Activated CD8-positive, alpha-beta T cell treated with anti-CD3 and anti-CD28 coated beads, Interleukin-2, amount 10 ng/mL, durations not matched to agents 7 days and 5 days (primary cell): ENCODE measurements at regions not wholly inside any gene's neighbourhood (a gene's known extent, or its start where the extent isn't known, plus 50 kb on each side); places are given as distances from the start of the nearest gene placed in this dataset.
A peak's percentile ranks its signal among the peaks of the same experiment; 100 is the strongest.

Experiments used
- ATAC-seq: fragments of 150-1000 bp; cut with Tn5 transposase; one replicate; pipeline ENCODE4 v1.10.0; 2021; ENCODE audit warnings: moderate library complexity
- CTCF ChIA-PET: fragments of 350-600 bp; sonication (Branson Sonifier 250); formaldehyde crosslinking; loops from one replicate; lab custom pipeline; 2021; ENCODE audit warnings: antibody characterized with exemption; lab: Charles Lee
- POLR2A ChIA-PET: fragments of 350-600 bp; sonication (Branson Sonifier 250); formaldehyde crosslinking; loops from one replicate; lab custom pipeline; 2021; ENCODE audit warnings: antibody characterized with exemption; lab: Charles Lee
- DNase-seq: peaks from one replicate; pipeline ENCODE4 v3.0.0-alpha.2; 2020
- H3K27ac Mint-ChIP-seq: one replicate; pipeline ENCODE4 v1.8.0; 2021; ENCODE audit warnings: mild to moderate bottlenecking, mixed read lengths
- H3K27me3 Mint-ChIP-seq: one replicate; pipeline ENCODE4 v1.8.0; 2021; ENCODE audit warnings: low read depth, mixed read lengths
- H3K36me3 Mint-ChIP-seq: one replicate; pipeline ENCODE4 v1.8.0; 2021; ENCODE audit warnings: low read depth, mixed read lengths
- H3K4me1 Mint-ChIP-seq: one replicate; pipeline ENCODE4 v1.8.0; 2021; ENCODE audit warnings: low read depth, mixed read lengths
- H3K4me3 Mint-ChIP-seq: one replicate; pipeline ENCODE4 v1.8.0; 2021; ENCODE audit warnings: mild to moderate bottlenecking, mixed read lengths
- H3K9me3 Mint-ChIP-seq: one replicate; pipeline ENCODE4 v1.8.0; 2022; ENCODE audit warnings: mixed read lengths; ENCODE audit not compliant: insufficient read depth

DNA sequence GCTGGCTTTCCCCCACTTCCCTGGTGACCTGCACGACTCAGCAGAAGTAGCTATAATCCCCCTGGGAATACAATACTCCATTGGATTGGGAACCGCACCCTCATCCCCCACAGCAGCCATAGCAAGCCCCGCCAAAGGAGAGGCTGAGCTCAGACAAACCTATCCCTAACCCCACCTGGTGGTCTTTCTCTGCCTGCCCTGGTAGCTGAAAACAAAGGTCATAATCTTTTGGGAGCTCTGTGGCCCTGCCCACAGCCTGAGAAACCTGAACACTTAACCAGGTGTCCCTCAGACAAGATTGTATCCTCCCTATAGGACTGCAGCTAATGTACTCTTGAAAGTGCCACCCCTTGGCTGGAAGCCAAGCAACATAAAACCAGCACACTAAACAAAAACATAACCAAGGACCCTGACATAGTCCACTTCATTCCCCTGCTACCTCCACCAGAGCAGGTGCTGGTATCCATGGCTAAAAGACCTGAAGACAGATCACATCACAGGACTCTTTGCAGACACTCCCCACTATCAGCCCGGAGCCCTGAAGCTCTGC lies 71.6 kb upstream of the RUNX1 start:
- CTCF ChIA-PET = interaction anchor here (0.8 kb wide), 1 partner anchor 427 kb away, joined by 3 read pairs; no protein-coding TSS in a partner anchor
- Mint-ChIP-seq H3K4me1 (no peaks in the 10 kb centered on the region), H3K4me3 (no peak overlapping the region), H3K27me3 (peaks cover 8% of the 10 kb centered on the region), H3K9me3 (peaks cover 7% of the 10 kb centered on the region), H3K36me3 (no peaks in the 10 kb centered on the region), H3K27ac (no peak overlapping the region)
- no peak for ATAC-seq
- POLR2A ChIA-PET = interaction anchor here (1.0 kb wide), 1 partner anchor 18 kb away, joined by 3 read pairs; no protein-coding TSS in a partner anchor
- no peak for DNase-seq

DNA sequence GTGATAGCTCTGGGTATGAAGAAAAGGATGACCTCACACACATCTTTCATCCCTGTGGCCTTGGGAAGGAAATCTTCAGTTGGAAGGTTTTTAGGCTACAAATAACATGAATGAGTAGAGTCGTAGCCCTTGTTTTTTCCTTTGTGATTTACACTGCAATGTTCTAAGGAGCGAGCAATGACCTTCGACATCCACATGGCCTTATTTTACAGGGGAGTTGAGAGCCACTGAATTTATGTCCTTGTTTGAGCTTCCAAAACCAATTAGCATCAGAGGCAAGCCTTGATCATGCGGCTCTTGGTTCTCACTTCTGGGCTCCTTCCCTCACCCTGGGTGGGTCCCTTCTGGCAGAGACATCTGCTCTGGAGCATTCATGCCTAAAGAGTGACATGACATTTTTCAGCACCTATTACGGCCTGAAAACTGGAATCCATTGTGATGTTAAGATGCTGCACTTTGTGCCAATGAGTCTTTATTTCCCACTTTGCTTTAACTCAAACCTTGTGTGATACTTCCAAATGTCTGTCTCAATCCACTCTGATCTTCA lies 70.5 kb upstream of the RUNX1 start:
- H3K9me3 Mint-ChIP-seq = peaks cover 7% of the 10 kb centered on the region
- DNase-seq (no peak), ATAC-seq (no peak)
- H3K4me1 Mint-ChIP-seq = no peaks in the 10 kb centered on the region
- ChIA-PET POLR2A (no interaction called here), CTCF (no interaction called here)
- no peaks in the 10 kb centered on the region for H3K36me3 Mint-ChIP-seq
- H3K4me3 Mint-ChIP-seq = no peak overlapping the region
- H3K27me3 Mint-ChIP-seq = peaks cover 8% of the 10 kb centered on the region
- H3K27ac Mint-ChIP-seq = no peak overlapping the region

DNA sequence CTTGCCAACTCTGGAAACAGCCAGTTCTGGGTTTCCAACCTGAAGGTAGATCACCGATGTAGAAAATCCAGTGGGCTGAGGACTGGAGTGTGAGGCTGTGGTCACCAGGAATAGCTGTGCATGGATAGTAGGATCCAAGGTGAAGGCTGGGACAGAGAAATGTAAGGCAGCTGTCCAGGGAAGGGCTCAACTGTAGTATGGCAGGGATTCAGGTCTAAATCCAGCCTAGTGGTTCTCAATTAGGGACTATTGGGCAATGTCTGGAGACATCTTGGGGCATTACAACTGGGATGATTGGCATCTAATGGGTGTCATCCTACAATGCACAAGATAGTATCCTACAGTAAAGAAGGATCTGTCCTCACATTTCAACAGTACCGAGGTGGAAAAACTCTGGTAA lies 67.7 kb upstream of the RUNX1 start:
- ChIA-PET POLR2A (no interaction called here), CTCF (no interaction called here)
- Mint-ChIP-seq H3K36me3 (no peaks in the 10 kb centered on the region), H3K27me3 (peaks cover 3% of the 10 kb centered on the region), H3K4me1 (no peaks in the 10 kb centered on the region), H3K4me3 (no peak overlapping the region), H3K9me3 (no peaks in the 10 kb centered on the region), H3K27ac (no peak overlapping the region)
- no peak for ATAC-seq
- no peak for DNase-seq

DNA sequence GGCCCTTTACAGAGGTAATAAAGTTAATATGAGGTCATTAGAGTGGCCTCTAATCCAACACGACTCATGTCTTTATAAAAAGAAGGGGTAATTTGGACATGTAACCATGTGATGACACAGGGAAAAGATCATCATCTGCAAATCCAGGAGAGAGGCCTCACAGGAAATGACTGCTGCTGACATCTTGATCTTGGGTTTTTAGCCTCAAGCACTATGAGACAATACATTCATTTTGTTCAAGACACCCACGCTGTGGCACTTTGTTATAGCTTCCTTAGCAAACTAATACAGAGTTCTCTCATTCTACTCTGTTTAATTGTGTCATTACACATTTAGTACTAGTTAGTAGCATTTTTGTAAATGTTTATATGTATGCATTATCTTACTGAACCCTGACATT lies 64.0 kb upstream of the RUNX1 start:
- ATAC-seq = no peak
- no peaks in the 10 kb centered on the region for H3K27me3 Mint-ChIP-seq
- no peaks in the 10 kb centered on the region for H3K4me1 Mint-ChIP-seq
- no peak overlapping the region for H3K4me3 Mint-ChIP-seq
- DNase-seq = no peak
- no peaks in the 10 kb centered on the region for H3K36me3 Mint-ChIP-seq
- ChIA-PET CTCF (no interaction called here), POLR2A (no interaction called here)
- no peaks in the 10 kb centered on the region for H3K9me3 Mint-ChIP-seq
- no peak overlapping the region for H3K27ac Mint-ChIP-seq

DNA sequence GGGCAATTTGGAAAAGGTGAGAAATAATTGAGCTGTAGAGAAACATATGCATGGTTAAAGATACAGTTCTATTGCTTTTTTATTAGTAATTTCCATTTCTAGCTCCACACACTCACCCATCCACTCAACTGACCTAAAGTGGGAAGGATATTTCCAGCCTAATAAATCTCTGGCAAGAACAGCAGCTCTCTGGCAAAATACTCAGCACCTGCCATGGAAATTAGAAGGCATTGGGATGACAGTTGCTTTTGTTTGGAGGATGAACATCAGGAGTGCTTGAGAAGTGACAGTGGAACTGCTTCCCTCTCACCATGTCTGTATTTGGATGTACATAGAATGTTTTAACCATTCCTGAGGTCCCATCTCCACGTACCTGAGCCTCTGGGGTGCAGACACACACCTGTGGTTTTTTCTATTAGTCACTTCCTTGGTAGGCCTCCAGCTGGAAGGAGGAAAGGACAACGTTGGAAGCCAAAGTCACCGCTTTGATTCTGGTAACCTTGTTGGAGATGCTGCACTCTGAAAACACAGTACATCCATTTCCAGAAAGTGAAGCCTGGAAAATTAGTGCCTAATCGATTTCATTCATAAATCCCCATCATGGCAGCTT lies 62.3 kb upstream of the RUNX1 start:
- no peak for ATAC-seq
- Mint-ChIP-seq H3K4me3 (no peak overlapping the region), H3K36me3 (no peaks in the 10 kb centered on the region), H3K27me3 (no peaks in the 10 kb centered on the region), H3K27ac (no peak overlapping the region), H3K4me1 (no peaks in the 10 kb centered on the region), H3K9me3 (no peaks in the 10 kb centered on the region)
- no peak for DNase-seq
- ChIA-PET POLR2A (no interaction called here), CTCF (no interaction called here)

DNA sequence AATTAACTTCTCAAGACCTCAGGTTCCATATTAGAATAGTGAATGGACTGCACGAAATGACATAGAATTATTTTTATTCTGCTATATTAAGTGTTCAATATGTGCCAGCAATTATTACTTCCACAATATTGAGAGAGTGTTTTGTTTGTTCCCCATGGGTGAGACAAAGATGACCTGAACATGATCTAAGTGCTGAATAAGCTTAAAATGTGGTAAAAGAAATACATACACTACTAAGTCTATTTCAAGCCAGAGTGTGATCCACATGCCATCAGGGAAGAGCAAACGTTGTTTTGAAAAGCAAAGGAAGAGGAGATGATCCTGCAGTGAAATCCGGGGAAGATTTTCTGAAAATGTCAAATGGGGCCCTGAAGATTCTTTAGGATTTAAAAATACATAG lies 59.8 kb upstream of the RUNX1 start:
- DNase-seq (no peak), ATAC-seq (no peak)
- Mint-ChIP-seq H3K27me3 (no peaks in the 10 kb centered on the region), H3K36me3 (no peaks in the 10 kb centered on the region), H3K4me3 (no peak overlapping the region), H3K27ac (no peak overlapping the region), H3K9me3 (no peaks in the 10 kb centered on the region), H3K4me1 (no peaks in the 10 kb centered on the region)
- CTCF ChIA-PET = no interaction called here
- POLR2A ChIA-PET = no interaction called here

DNA sequence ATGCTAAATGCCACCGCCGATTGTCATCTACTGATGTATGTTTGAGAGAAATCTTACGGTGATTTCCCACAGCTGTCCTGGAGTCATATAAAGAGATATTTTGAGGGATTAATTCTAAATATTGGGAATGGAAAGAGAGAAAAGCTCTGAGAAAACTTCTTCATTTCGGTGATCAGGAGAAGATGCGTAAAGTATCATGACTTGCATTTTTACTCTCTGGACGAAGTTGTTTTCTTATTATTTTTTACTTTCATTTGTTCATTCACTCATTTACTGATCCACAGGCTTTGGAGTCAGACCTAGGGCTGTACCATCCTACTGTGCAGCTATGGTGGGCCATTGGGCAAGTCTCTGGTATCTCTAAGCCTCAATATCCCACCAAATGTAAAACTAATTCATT lies 58.4 kb upstream of the RUNX1 start:
- Mint-ChIP-seq H3K9me3 (no peaks in the 10 kb centered on the region), H3K4me3 (no peak overlapping the region), H3K4me1 (no peaks in the 10 kb centered on the region), H3K27me3 (no peaks in the 10 kb centered on the region), H3K27ac (no peak overlapping the region), H3K36me3 (no peaks in the 10 kb centered on the region)
- DNase-seq = no peak
- no peak for ATAC-seq
- CTCF ChIA-PET = no interaction called here
- POLR2A ChIA-PET = no interaction called here

DNA sequence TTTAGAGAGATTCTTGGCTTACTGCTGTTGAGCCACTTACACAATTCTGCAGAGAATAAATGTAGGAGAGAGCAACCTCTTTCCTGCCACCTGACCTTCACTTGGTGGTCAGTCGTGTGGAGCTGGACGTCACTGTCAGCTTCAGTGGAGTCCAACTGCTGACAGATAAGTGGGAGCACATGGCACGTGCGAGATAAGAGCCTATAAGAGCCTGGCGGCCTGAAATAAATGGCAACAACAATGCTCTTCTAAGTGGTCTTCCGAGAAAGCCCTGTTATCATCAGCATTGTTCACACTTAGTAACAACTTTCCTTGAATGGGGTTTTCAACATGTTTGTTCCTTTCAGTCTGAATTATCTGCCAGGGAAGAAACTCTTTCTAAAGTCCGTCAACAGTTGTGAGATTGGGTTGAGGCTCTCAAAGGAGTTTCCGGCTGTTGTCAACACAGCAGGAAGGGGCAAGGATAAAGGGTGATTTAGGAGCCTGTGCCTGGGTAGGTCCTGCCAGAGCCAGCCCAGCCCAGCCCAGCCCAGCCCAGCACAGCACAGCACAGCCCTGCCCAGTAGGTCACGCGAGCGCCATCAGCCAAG lies 57.2 kb upstream of the RUNX1 start:
- ChIA-PET POLR2A (interaction anchor here (0.7 kb wide), 1 partner anchor 33 kb away, joined by 3 read pairs; no protein-coding TSS in a partner anchor), CTCF (no interaction called here)
- H3K36me3 Mint-ChIP-seq = no peaks in the 10 kb centered on the region
- no peaks in the 10 kb centered on the region for H3K9me3 Mint-ChIP-seq
- no peak overlapping the region for H3K4me3 Mint-ChIP-seq
- ATAC-seq (no peak), DNase-seq (no peak)
- no peaks in the 10 kb centered on the region for H3K27me3 Mint-ChIP-seq
- no peaks in the 10 kb centered on the region for H3K4me1 Mint-ChIP-seq
- no peak overlapping the region for H3K27ac Mint-ChIP-seq

DNA sequence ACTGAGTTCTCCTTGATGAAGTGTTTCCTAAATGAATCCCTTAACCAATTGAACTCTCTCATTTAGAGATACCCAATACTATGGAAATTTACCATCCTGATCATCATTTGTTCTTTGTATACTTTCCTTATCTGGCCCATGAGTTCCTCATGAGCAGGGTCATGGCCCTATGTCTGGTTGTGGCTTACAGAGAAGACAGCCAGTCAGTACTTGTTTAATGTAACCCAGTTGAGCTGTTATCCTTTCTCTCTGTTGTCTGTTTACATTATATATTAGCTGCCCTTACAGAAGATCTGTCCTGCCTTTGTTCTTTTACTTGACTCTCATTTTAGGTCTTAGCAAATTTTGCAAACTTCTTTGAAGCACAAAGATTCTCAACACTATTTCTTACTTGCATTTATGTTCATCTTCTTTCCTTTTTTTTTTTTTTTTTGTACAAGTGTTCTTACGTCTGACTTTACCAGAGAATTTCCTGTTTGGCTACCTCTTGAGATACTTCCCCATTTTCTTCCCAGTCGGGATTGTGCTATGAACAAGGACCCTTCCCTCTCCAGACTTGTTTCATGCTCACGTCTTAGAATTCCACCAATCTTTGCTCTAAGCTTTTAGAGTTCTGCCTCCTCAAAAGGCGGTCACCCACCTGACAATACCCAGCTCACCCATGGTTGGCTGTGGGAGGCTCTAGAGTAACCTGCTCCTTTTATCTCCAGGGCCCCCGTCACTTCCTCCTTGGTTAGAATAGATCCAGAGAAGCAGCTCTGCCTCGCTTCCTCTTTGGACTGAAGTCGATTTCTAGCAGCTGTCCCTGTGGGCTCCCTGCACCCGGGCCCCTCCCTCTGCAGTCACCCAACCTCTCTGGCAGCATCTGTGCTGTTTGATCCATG lies 53.6 kb upstream of the RUNX1 start:
- CTCF ChIA-PET = interaction anchor here (1.0 to 1.3 kb wide), 2 partner anchors 21 to 27 kb away, joined by 3 read pairs; no protein-coding TSS in a partner anchor
- DNase-seq = peak; percentile 60
- H3K9me3 Mint-ChIP-seq = no peaks in the 10 kb centered on the region

DNA sequence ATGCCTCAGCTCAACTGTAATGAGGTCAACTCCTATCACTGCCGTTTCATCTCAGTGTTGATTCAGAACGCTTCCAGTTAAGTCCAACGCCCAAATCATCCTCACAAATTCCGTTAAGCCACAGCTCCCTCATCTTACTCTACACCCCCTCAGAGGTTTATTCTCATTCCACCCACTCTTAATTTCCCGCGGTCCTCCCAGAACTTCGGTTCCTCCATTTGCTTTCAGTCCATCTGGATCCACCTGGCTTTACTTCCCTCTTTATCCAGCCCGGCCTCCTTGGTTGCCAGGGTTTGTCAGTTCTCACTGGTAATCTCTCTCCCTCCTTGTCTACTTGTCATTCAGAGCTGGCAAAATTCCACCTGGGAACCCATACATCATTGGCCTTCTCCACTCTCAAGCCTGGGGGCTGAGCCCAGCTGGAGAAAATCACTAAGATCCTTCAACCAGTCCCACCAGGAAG lies 51.3 kb upstream of the RUNX1 start:
- no peaks in the 10 kb centered on the region for H3K27me3 Mint-ChIP-seq
- H3K4me1 Mint-ChIP-seq = no peaks in the 10 kb centered on the region
- DNase-seq (no peak), ATAC-seq (no peak)
- CTCF ChIA-PET = no interaction called here
- H3K9me3 Mint-ChIP-seq = no peaks in the 10 kb centered on the region
- no peaks in the 10 kb centered on the region for H3K36me3 Mint-ChIP-seq
- POLR2A ChIA-PET = no interaction called here
- H3K4me3 Mint-ChIP-seq = no peak overlapping the region
- no peak overlapping the region for H3K27ac Mint-ChIP-seq

More for the DNA sequence above, 53.6 kb upstream of the RUNX1 start:
- ATAC-seq = peak; percentile 70
- Mint-ChIP-seq H3K36me3 (no peaks in the 10 kb centered on the region), H3K27me3 (no peaks in the 10 kb centered on the region), H3K27ac (no peak overlapping the region), H3K4me3 (no peak overlapping the region), H3K4me1 (no peaks in the 10 kb centered on the region)
- POLR2A ChIA-PET = no interaction called here

DNA sequence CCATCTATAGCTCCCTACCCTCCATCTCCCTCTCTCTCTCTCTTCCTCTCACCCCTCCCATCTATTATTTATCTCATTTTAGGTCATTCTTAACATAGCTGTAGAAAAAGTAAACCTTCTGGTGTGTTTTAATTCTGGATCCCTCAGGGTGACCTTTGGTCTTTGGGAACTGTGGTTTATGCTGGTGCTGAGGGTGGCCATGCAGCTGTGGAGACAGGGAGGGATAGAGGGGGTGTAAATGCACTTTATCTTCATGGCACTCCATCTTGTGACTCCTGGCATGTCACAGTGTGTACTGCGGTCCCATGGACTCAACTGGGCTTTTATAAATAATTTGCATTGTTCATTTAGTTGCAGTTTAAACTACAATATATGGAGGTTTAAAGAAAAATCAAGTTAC lies 50.2 kb upstream of the RUNX1 start:
- Mint-ChIP-seq H3K9me3 (no peaks in the 10 kb centered on the region), H3K36me3 (no peaks in the 10 kb centered on the region), H3K4me1 (no peaks in the 10 kb centered on the region), H3K4me3 (no peak overlapping the region), H3K27me3 (no peaks in the 10 kb centered on the region), H3K27ac (no peak overlapping the region)
- ATAC-seq (no peak), DNase-seq (no peak)
- ChIA-PET CTCF (interaction anchor here (1.0 kb wide), 1 partner anchor 51 kb away, joined by 3 read pairs; no protein-coding TSS in a partner anchor), POLR2A (no interaction called here)
